ENCODE measurements at regions not wholly inside any gene's neighbourhood (a gene's known extent, or its start where the extent isn't known, plus 50 kb on each side); places are given as distances from the start of the nearest gene placed in this dataset.

DNA sequence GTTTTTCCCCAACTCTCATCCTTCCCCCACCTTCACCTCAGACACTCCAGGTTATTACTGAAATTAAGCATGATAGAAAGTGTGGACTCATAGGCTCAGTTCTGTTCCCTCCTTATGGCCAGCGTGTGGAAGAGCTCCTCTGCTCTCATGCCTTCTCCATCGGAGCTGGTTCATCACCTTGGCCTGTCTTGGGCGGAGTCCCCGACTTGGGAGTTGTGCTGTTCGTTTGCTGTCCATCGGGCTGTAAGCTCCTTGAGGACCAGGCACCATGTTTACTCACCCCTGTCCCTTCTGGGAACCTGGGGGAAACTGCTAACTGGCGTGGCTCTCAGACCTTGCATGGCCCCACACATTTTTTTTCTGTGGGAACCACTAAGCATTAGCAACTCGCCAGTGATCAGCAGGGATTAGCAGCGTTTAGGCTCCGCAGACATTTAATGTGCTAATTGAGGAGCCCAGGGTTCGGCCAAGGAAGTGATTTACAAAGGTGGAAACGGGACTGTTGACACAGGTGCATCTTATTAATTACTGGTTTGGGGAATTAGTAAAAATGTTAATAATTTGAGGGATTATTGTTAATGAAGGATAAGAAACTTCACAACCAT is 123.8 kb downstream of the TM9SF2 start:
- H3K36me3 ChIP-seq = no peaks in the 10 kb centered on the region
- no peak overlapping the region for H3K4me3 ChIP-seq (ENCODE audit: low read depth in 1 of 2, low read length in 1 of 2)
- TF ChIP-seq, protein P1, sequence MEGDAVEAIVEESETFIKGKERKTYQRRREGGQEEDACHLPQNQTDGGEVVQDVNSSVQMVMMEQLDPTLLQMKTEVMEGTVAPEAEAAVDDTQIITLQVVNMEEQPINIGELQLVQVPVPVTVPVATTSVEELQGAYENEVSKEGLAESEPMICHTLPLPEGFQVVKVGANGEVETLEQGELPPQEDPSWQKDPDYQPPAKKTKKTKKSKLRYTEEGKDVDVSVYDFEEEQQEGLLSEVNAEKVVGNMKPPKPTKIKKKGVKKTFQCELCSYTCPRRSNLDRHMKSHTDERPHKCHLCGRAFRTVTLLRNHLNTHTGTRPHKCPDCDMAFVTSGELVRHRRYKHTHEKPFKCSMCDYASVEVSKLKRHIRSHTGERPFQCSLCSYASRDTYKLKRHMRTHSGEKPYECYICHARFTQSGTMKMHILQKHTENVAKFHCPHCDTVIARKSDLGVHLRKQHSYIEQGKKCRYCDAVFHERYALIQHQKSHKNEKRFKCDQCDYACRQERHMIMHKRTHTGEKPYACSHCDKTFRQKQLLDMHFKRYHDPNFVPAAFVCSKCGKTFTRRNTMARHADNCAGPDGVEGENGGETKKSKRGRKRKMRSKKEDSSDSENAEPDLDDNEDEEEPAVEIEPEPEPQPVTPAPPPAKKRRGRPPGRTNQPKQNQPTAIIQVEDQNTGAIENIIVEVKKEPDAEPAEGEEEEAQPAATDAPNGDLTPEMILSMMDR (IDR thresholded peaks at IDR 0.05) = no peak
- H3K27ac ChIP-seq = no peak overlapping the region
- H3K27me3 ChIP-seq = no peaks in the 10 kb centered on the region
- no peaks in the 10 kb centered on the region for H3K4me1 ChIP-seq (ENCODE audit: control insufficient read depth in 1 of 2, insufficient read depth in 1 of 2, low read depth in 1 of 2, low read length in 1 of 2)
- H3K9me3 ChIP-seq = no peaks in the 10 kb centered on the region

DNA sequence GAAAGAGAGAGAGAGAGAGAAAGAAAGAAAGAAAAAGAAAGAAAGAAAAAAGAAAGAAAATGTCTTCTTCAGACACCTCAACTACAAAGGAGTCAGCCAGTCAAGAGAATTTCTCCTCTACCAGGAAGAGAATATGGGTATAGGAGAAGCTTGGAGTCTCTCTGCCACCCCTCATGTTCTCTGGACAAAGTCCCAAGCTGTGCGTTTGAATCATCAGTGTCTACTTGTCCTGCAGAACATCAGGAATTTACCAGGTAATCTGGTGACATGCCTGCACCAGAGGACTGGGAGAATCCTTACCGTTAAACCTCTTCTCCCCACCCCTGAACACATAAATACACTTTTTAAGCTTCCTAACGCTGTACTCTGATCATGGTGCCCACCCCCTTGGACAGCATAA is 119.5 kb downstream of the TM9SF2 start:
- Histone ChIP-seq H3K4me1 (ENCODE audit: control insufficient read depth in 1 of 2, insufficient read depth in 1 of 2, low read depth in 1 of 2, low read length in 1 of 2) (no peaks in the 10 kb centered on the region), H3K27me3 (no peaks in the 10 kb centered on the region), H3K4me3 (ENCODE audit: low read depth in 1 of 2, low read length in 1 of 2) (no peak overlapping the region), H3K36me3 (no peaks in the 10 kb centered on the region), H3K27ac (no peak overlapping the region), H3K9me3 (no peaks in the 10 kb centered on the region)
- TF ChIP-seq, protein P1 (IDR thresholded peaks at IDR 0.05) = no peak

DNA sequence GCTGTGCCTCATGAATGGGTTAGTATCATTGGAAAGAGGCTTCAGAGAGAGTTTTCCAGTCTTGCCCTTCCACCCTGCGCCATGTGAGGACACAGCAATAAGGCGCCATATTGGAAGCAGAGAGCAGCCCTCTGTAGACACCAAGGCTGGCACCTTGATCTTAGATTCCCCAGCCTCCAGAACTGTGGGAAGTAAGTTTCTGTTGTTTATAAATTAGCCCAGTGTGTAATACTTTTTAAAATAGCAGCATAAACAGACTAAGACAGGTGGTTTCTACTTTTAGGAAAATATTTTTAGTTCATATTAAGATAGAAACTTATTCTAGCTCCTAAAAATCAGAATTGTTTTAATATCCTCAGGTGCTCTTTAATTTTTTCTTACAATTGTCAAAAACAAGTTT is 117.9 kb downstream of the TM9SF2 start:
- no peaks in the 10 kb centered on the region for H3K4me1 ChIP-seq (ENCODE audit: control insufficient read depth in 1 of 2, insufficient read depth in 1 of 2, low read depth in 1 of 2, low read length in 1 of 2)
- TF ChIP-seq, protein P1 (IDR thresholded peaks at IDR 0.05) = no peak

DNA sequence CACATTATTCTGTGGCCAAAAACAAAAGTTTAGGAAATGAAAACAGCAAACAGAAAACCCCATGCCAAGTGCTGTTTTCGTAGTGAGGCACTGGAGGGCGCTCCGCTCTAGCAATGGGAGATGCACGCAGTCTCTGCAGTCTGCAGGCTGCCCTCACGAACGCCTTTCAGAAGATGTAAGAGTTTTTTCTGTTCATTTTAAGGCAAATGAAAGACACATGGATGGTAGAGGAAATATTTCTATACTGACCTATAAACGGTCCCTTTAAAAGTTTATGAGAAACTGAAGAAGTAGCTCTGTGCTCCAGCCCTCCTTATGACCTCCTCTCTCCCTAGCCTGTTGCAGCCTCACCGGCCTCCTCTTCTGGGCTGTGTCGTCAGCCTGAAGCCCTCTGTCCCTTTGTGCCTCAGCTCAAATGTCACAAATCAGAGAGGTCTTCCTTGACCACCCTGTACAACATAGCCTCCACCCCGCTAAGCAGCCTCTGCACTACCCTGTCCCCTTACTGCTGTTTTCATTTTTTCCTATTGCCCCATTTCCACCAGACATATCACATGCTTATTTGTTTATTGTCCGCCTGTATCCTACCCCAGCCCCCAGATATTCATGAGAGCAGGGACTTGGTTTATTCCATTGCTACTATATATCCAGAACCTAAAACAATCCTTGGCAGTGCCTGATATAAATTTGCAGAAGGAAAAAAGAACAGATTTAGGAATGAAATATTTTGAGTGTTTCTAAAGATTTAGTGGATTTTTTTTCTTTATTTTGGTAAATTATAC is 116.4 kb downstream of the TM9SF2 start:
- H3K4me1 ChIP-seq (ENCODE audit: control insufficient read depth in 1 of 2, insufficient read depth in 1 of 2, low read depth in 1 of 2, low read length in 1 of 2) = no peaks in the 10 kb centered on the region
- no peak overlapping the region for H3K4me3 ChIP-seq (ENCODE audit: low read depth in 1 of 2, low read length in 1 of 2)
- no peaks in the 10 kb centered on the region for H3K36me3 ChIP-seq
- H3K27ac ChIP-seq = no peak overlapping the region
- no peaks in the 10 kb centered on the region for H3K9me3 ChIP-seq
- TF ChIP-seq, protein P1 (IDR thresholded peaks at IDR 0.05) = no peak
- no peaks in the 10 kb centered on the region for H3K27me3 ChIP-seq

More for the DNA sequence above, 117.9 kb downstream of the TM9SF2 start:
- no peak overlapping the region for H3K27ac ChIP-seq
- H3K36me3 ChIP-seq = no peaks in the 10 kb centered on the region
- H3K27me3 ChIP-seq = no peaks in the 10 kb centered on the region
- no peaks in the 10 kb centered on the region for H3K9me3 ChIP-seq
- no peak overlapping the region for H3K4me3 ChIP-seq (ENCODE audit: low read depth in 1 of 2, low read length in 1 of 2)

DNA sequence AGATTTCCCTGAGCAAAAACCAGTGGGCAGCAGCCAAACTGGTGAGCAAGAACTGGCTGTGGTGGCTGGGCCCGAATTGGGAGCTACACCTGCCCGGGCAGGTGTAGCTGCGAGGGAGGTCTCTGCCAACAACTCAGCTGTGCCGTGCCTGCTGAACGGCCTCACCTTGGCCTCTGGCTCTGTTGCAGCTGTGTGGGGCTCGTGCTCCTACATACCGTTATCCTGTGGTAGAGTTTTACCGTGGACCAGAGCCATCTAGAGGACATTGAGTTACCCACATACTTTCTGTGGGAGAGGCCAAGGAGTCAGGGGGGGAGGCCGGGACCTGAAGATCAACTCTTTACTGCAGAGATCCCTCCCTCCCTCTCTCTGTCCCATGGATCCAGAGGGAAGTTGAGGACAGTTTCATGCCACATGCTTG is 113.2 kb downstream of the TM9SF2 start:
- H3K36me3 ChIP-seq = no peaks in the 10 kb centered on the region
- H3K27ac ChIP-seq = no peak overlapping the region
- H3K9me3 ChIP-seq = no peaks in the 10 kb centered on the region
- H3K4me1 ChIP-seq (ENCODE audit: control insufficient read depth in 1 of 2, insufficient read depth in 1 of 2, low read depth in 1 of 2, low read length in 1 of 2) = no peaks in the 10 kb centered on the region
- H3K4me3 ChIP-seq (ENCODE audit: low read depth in 1 of 2, low read length in 1 of 2) = no peak overlapping the region
- no peaks in the 10 kb centered on the region for H3K27me3 ChIP-seq
- TF ChIP-seq, protein P1 (IDR thresholded peaks at IDR 0.05) = no peak

All from neutrophil (primary cell).